PC-3 (cell line): ENCODE measurements at regions not wholly inside any gene's neighbourhood (a gene's known extent, or its start where the extent isn't known, plus 50 kb on each side); places are given as distances from the start of the nearest gene placed in this dataset.

ENCODE experiments used
- ATAC-seq: fragments of 200-7000 bp; cut with Tn5 transposase; 2 replicates; pipeline ENCODE4 v1.9.1; 2020; ENCODE audit warnings: mild to moderate bottlenecking, moderate library complexity
- BruUV-seq: library from RNA; stranded (reverse); fragments of 400-500 nt; replicated peaks from 2 replicates; lab custom pipeline; 2021; lab: Mats Ljungman, UMichigan
- CTCF ChIA-PET: fragments of 300-600 bp; sonication (Branson Sonifier 250); formaldehyde crosslinking; loops from one replicate; lab custom pipeline; 2022; ENCODE audit warnings: antibody characterized with exemption; lab: Charles Lee
- POLR2A ChIA-PET: fragments of 300-600 bp; sonication (Branson Sonifier 250); formaldehyde crosslinking; loops from one replicate; lab custom pipeline; 2022; ENCODE audit warnings: antibody characterized with exemption; ENCODE audit not compliant: unreplicated experiment; lab: Charles Lee
- DNase-seq: peaks from one replicate; pipeline ENCODE4 v3.0.0-alpha.2; 2015
- H2AFZ ChIP-seq: fragments of 300-600 bp; sonication (generic); 2 replicates; pipeline ENCODE4 v1.6.0; 2016; ENCODE audit warnings: antibody characterized with exemption, low read length
- H3F3A ChIP-seq: fragments of 300-600 bp; sonication (generic); one replicate; pipeline ENCODE4 v1.6.0; 2017; ENCODE audit warnings: antibody characterized with exemption, low read length, control low read depth, mild to moderate bottlenecking; ENCODE audit not compliant: unreplicated experiment
- H3K27ac ChIP-seq: fragments of 300-600 bp; sonication (generic); 2 replicates; pipeline ENCODE4 v1.5.1; 2016; ENCODE audit warnings: mild to moderate bottlenecking, low read length
- H3K27me3 ChIP-seq: fragments of 300-600 bp; sonication (generic); 2 replicates; pipeline ENCODE4 v1.6.1; 2016; ENCODE audit warnings: low read length, mixed read lengths
- H3K36me3 ChIP-seq: fragments of 300-600 bp; sonication (generic); 2 replicates; pipeline ENCODE4 v1.6.1; 2016; ENCODE audit warnings: low read depth, mixed run types, low read length, mixed read lengths
- H3K4me1 ChIP-seq: fragments of 300-600 bp; sonication (generic); 2 replicates; pipeline ENCODE4 v1.5.1; 2016; ENCODE audit warnings: low read length; ENCODE audit not compliant: insufficient read depth
- H3K4me2 ChIP-seq: fragments of 300-600 bp; sonication (generic); 2 replicates; pipeline ENCODE4 v1.6.0; 2016; ENCODE audit warnings: low read length
- H3K4me3 ChIP-seq: fragments of 300-600 bp; sonication (generic); 2 replicates; pipeline ENCODE4 v1.5.1; 2016; ENCODE audit warnings: mild to moderate bottlenecking, low read length, mixed read lengths
- H3K79me2 ChIP-seq: fragments of 300-600 bp; sonication (generic); 2 replicates; pipeline ENCODE4 v1.6.1; 2017; ENCODE audit warnings: low read length, mixed read lengths
- H3K9ac ChIP-seq: fragments of 300-600 bp; sonication (generic); 2 replicates; pipeline ENCODE4 v1.6.0; 2016; ENCODE audit warnings: mild to moderate bottlenecking, low read length
- H3K9me2 ChIP-seq: fragments of 300-600 bp; sonication (generic); replicated peaks from 2 replicates; pipeline ENCODE4 v1.6.1; 2016; ENCODE audit warnings: mixed run types, low read length, mixed read lengths
- H3K9me3 ChIP-seq: fragments of 300-600 bp; sonication (generic); 2 replicates; pipeline ENCODE4 v1.6.1; 2016; ENCODE audit warnings: low read length, mixed read lengths
- H4K20me1 ChIP-seq: fragments of 300-600 bp; sonication (generic); 2 replicates; pipeline ENCODE4 v1.6.1; 2016; ENCODE audit warnings: low read length, mixed read lengths
- CTCF ChIP-seq: fragments of 300-600 bp; sonication (generic); conservative IDR thresholded peaks from 2 replicates; pipeline ENCODE4 v1.5.1; 2017; ENCODE audit warnings: antibody characterized with exemption, low read depth, mild to moderate bottlenecking, low read length
- EZH2 ChIP-seq: fragments of 300-600 bp; sonication (generic); IDR thresholded peaks from one replicate; pipeline ENCODE4 v1.6.1; 2017; ENCODE audit warnings: antibody characterized with exemption, mild to moderate bottlenecking, low read length; ENCODE audit not compliant: unreplicated experiment
- EZH2phosphoT487 ChIP-seq: fragments of 300-600 bp; sonication (generic); IDR thresholded peaks from 2 replicates; pipeline ENCODE4 v1.6.1; 2018; ENCODE audit warnings: mild to moderate bottlenecking, antibody characterized with exemption, low read length, borderline replicate concordance
- intact Hi-C: fragments of 100-400 bp; cut with micrococcal nuclease; formaldehyde crosslinking; loops from 2 replicates; pipeline ENCODE4 v1.9.0; 2023

GRCh38 chr3:159721324-159721723, 267.3 kb upstream of the IL12A start:
- peaks cover 24% of the 10 kb centered on the region for H3K4me1 ChIP-seq
- no peaks in the 10 kb centered on the region for H3K9me3 ChIP-seq
- H3K36me3 ChIP-seq: no peaks in the 10 kb centered on the region
- POLR2A ChIA-PET: no interaction called here
- H2AFZ ChIP-seq: no peak overlapping the region
- no peak overlapping the region for H3K27ac ChIP-seq
- no TSS peak for BruUV-seq
- no peaks in the 10 kb centered on the region for H4K20me1 ChIP-seq
- DNase-seq: no peak
- no peak for ATAC-seq
- no peaks in the 10 kb centered on the region for H3F3A ChIP-seq
- intact Hi-C loops: loop anchor here (10.0 kb wide), 1 partner anchor 83 kb away; no protein-coding TSS in a partner anchor
- no peaks in the 10 kb centered on the region for H3K79me2 ChIP-seq
- no peak for TF ChIP-seq EZH2
- no peak for TF ChIP-seq EZH2phosphoT487
- no peak for TF ChIP-seq CTCF
- CTCF ChIA-PET: no interaction called here
- H3K9ac ChIP-seq: no peak overlapping the region
- no peak overlapping the region for H3K4me3 ChIP-seq
- no peak overlapping the region for H3K4me2 ChIP-seq
- no peaks in the 10 kb centered on the region for H3K27me3 ChIP-seq
- no peaks in the 10 kb centered on the region for H3K9me2 ChIP-seq

GRCh38 chr3:159723295-159723694, 265.3 kb upstream of the IL12A start:
- no peaks in the 10 kb centered on the region for H3K9me3 ChIP-seq
- H3K4me3 ChIP-seq: no peak overlapping the region
- no TSS peak for BruUV-seq

More at GRCh38 chr3:159723295-159723694, 265.3 kb upstream of the IL12A start:
- no peaks in the 10 kb centered on the region for H3K9me2 ChIP-seq
- no peak overlapping the region for H3K9ac ChIP-seq
- no peak overlapping the region for H3K27ac ChIP-seq
- no peak overlapping the region for H2AFZ ChIP-seq
- intact Hi-C loops: loop anchor here (10.0 kb wide), 1 partner anchor 82 kb away; no protein-coding TSS in a partner anchor
- no peaks in the 10 kb centered on the region for H4K20me1 ChIP-seq
- TF ChIP-seq EZH2phosphoT487: no peak
- TF ChIP-seq EZH2: no peak
- TF ChIP-seq CTCF: no peak
- H3K27me3 ChIP-seq: no peaks in the 10 kb centered on the region
- H3K79me2 ChIP-seq: no peaks in the 10 kb centered on the region
- POLR2A ChIA-PET: no interaction called here
- ATAC-seq: no peak
- H3F3A ChIP-seq: no peaks in the 10 kb centered on the region
- DNase-seq: no peak
- no peak overlapping the region for H3K4me2 ChIP-seq
- no peaks in the 10 kb centered on the region for H3K36me3 ChIP-seq
- CTCF ChIA-PET: no interaction called here
- peaks cover 42% of the 10 kb centered on the region for H3K4me1 ChIP-seq
